OCI-LY3 (cell line): ENCODE measurements at regions not wholly inside any gene's neighbourhood (a gene's known extent, or its start where the extent isn't known, plus 50 kb on each side); places are given as distances from the start of the nearest gene placed in this dataset.

Experiments
- H2AFZ ChIP-seq: fragments of 200-600, 300-600 bp; shearing (Covaris generic); 2 replicates; pipeline ENCODE4 v1.6.0; 2014; ENCODE audit warnings: antibody characterized with exemption, low read depth, low read length
- H3K27ac ChIP-seq: fragments of 200-600, 300-600 bp; sonication (generic); 2 replicates; pipeline ENCODE4 v1.5.1; 2014; ENCODE audit warnings: mild to moderate bottlenecking, low read length, moderate library complexity, mixed read lengths
- H3K27me3 ChIP-seq: fragments of 200-600, 300-600 bp; sonication (generic); 2 replicates; pipeline ENCODE4 v1.6.1; 2014; ENCODE audit warnings: low read depth, low read length, mixed read lengths
- H3K36me3 ChIP-seq: fragments of 200-600, 300-600 bp; sonication (generic); replicated peaks from 2 replicates; pipeline ENCODE3; 2014; ENCODE audit warnings: low read depth, low read length, mixed read lengths
- H3K4me1 ChIP-seq: fragments of 300-600, 200-600 bp; sonication (generic); 2 replicates; pipeline ENCODE4 v1.6.1; 2014; ENCODE audit warnings: low read length, mixed read lengths
- H3K4me2 ChIP-seq: fragments of 200-600, 300-600 bp; sonication (generic); 2 replicates; pipeline ENCODE4 v1.6.1; 2014; ENCODE audit warnings: low read length, mixed read lengths
- H3K4me3 ChIP-seq: fragments of 300-600, 200-600 bp; sonication (generic); 2 replicates; pipeline ENCODE4 v1.5.1; 2014; ENCODE audit warnings: antibody characterized with exemption, mild to moderate bottlenecking, low read length, moderate library complexity
- H3K79me2 ChIP-seq: fragments of 300-600, 200-600 bp; shearing (Covaris generic); 2 replicates; pipeline ENCODE4 v1.6.1; 2014; ENCODE audit warnings: mild to moderate bottlenecking, low read length, mixed read lengths
- H3K9ac ChIP-seq: fragments of 300-600, 200-600 bp; shearing (Covaris generic); 2 replicates; pipeline ENCODE4 v1.6.0; 2014; ENCODE audit warnings: mild to moderate bottlenecking, low read length, moderate library complexity
- H3K9me3 ChIP-seq: fragments of 200-600, 300-600 bp; shearing (Covaris generic); 2 replicates; pipeline ENCODE4 v1.6.1; 2014; ENCODE audit warnings: low read length, mixed read lengths; ENCODE audit not compliant: insufficient read depth
- H4K20me1 ChIP-seq: fragments of 200-600, 300-600 bp; sonication (generic); 2 replicates; pipeline ENCODE4 v1.6.1; 2016; ENCODE audit warnings: low read length, mixed read lengths; ENCODE audit not compliant: insufficient read depth
- EZH2phosphoT487 ChIP-seq: fragments of 200-600 bp; shearing (Covaris generic); IDR thresholded peaks from 2 replicates; pipeline ENCODE4 v1.6.1; 2018; ENCODE audit warnings: antibody characterized with exemption, mixed run types, low read depth
- TF ChIP-seq, protein P1 (sequence below): fragments of 200-600, 300-600 bp; sonication (generic); IDR thresholded peaks from 2 replicates; pipeline ENCODE4 v1.5.1; 2014; ENCODE audit warnings: antibody characterized with exemption, low read length, low read depth

DNA sequence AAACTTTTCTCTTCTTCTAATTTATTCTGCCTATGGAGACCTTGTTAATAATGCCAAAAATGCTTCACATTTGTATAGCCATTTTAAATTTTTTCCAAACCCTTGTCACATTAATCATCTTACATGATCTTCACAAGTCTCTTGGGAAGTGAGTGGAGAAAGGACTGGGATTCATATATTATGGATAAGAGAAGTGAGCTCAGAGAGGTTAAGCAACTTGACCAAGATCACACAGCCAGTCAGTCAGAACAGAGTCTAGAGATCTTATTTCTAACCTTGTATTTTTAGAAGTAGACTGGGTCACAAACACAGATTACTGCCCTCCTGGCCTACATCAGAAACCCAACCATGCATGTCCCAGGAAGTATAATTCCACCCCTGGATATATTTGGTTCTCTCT, 218.0 kb upstream of the ADRA1B start:
- Histone ChIP-seq H3K4me1 (peaks cover 9% of the 10 kb centered on the region), H2AFZ (no peak overlapping the region), H3K9ac (no peak overlapping the region), H3K4me3 (no peak overlapping the region), H3K27me3 (no peaks in the 10 kb centered on the region), H3K9me3 (no peaks in the 10 kb centered on the region), H3K79me2 (no peaks in the 10 kb centered on the region), H3K27ac (no peak overlapping the region), H4K20me1 (no peaks in the 10 kb centered on the region), H3K36me3 (no peaks in the 10 kb centered on the region), H3K4me2 (no peak overlapping the region)
- TF ChIP-seq, protein P1, sequence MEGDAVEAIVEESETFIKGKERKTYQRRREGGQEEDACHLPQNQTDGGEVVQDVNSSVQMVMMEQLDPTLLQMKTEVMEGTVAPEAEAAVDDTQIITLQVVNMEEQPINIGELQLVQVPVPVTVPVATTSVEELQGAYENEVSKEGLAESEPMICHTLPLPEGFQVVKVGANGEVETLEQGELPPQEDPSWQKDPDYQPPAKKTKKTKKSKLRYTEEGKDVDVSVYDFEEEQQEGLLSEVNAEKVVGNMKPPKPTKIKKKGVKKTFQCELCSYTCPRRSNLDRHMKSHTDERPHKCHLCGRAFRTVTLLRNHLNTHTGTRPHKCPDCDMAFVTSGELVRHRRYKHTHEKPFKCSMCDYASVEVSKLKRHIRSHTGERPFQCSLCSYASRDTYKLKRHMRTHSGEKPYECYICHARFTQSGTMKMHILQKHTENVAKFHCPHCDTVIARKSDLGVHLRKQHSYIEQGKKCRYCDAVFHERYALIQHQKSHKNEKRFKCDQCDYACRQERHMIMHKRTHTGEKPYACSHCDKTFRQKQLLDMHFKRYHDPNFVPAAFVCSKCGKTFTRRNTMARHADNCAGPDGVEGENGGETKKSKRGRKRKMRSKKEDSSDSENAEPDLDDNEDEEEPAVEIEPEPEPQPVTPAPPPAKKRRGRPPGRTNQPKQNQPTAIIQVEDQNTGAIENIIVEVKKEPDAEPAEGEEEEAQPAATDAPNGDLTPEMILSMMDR, result no peak
- TF ChIP-seq EZH2phosphoT487, result no peak

DNA sequence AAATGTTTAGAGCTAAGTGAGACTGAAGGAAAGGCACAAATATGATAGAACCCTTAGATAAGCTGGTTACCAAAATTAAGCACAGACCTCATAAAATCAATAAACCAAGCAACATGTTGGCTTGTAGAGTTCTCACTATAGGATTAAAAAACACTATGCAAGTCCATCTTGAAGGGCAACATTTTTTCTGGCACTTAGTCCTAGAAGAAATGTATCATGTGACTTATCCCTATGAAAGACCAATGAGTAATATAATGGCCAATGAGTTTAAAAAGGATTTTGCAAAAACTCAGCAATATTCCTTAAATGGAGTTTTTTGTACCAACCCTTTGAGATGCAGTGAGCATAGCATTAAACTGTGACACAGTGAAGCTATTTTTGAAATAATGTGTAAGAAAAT, 216.3 kb upstream of the ADRA1B start:
- H3K36me3 ChIP-seq, result no peaks in the 10 kb centered on the region
- H3K9ac ChIP-seq, result no peak overlapping the region
- TF ChIP-seq, protein P1, result no peak
- TF ChIP-seq EZH2phosphoT487, result no peak
- peaks cover 9% of the 10 kb centered on the region for H3K4me1 ChIP-seq
- H3K27ac ChIP-seq, result no peak overlapping the region
- H4K20me1 ChIP-seq, result no peaks in the 10 kb centered on the region
- no peaks in the 10 kb centered on the region for H3K79me2 ChIP-seq
- no peaks in the 10 kb centered on the region for H3K9me3 ChIP-seq
- H3K27me3 ChIP-seq, result no peaks in the 10 kb centered on the region
- H2AFZ ChIP-seq, result no peak overlapping the region
- H3K4me2 ChIP-seq, result no peak overlapping the region
- no peak overlapping the region for H3K4me3 ChIP-seq

DNA sequence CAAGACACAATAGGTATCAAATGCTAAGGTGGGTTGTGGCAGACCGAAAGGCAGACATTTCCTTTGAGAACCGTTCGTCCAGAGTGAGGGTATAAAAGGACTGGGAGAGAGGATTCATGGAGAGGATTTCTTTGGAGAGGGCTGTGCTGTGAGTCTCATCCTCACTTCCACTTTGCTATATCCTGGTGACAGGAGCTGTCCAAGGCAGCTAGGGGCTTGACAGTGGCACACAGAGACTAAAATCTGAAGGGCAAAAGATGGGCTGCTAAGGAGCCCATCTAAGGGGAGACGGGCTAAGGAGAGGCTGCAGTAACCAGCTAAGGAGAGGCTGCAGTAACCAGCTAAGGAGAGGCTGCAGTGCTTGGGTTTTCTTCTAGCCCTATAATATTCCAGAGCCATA, 214.0 kb upstream of the ADRA1B start:
- Histone ChIP-seq H3K4me1 (peaks cover 9% of the 10 kb centered on the region), H3K27ac (no peak overlapping the region), H3K36me3 (no peaks in the 10 kb centered on the region), H4K20me1 (no peaks in the 10 kb centered on the region), H3K4me3 (no peak overlapping the region), H3K4me2 (no peak overlapping the region), H3K27me3 (no peaks in the 10 kb centered on the region), H3K9ac (no peak overlapping the region), H3K9me3 (no peaks in the 10 kb centered on the region), H2AFZ (no peak overlapping the region), H3K79me2 (no peaks in the 10 kb centered on the region)
- TF ChIP-seq EZH2phosphoT487, result no peak
- TF ChIP-seq, protein P1, result no peak

DNA sequence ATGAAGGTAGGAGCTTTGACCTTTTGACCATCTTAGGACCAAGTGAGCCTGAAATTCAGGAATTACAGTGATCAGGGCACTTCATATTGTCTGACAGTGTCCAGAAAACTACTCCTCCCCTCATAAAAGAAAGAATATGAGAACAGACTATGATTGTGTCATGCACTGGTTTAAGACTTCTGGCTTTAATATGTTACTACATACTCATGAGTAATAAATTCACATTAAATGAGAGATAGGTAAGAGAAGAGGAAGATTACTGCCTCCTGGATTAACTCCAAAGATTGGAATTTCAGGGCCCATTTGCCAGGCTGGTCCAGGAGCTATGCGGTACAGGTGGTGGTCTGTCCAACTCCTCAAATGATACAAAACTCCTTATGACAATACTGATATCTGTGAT, 213.5 kb upstream of the ADRA1B start:
- H4K20me1 ChIP-seq, result no peaks in the 10 kb centered on the region
- no peak overlapping the region for H3K9ac ChIP-seq
- TF ChIP-seq, protein P1, result no peak
- no peak for TF ChIP-seq EZH2phosphoT487
- no peak overlapping the region for H3K4me3 ChIP-seq
- no peak overlapping the region for H3K4me2 ChIP-seq
- H2AFZ ChIP-seq, result no peak overlapping the region
- H3K4me1 ChIP-seq, result peaks cover 9% of the 10 kb centered on the region
- H3K9me3 ChIP-seq, result peaks cover 3% of the 10 kb centered on the region; the same call in 1 of the 2 replicates
- no peaks in the 10 kb centered on the region for H3K79me2 ChIP-seq
- H3K36me3 ChIP-seq, result no peaks in the 10 kb centered on the region
- H3K27ac ChIP-seq, result no peak overlapping the region
- H3K27me3 ChIP-seq, result no peaks in the 10 kb centered on the region
